Stimulated activated CD4-positive, alpha-beta T cell treated with anti-CD3 and anti-CD28 coated beads, Interleukin-4, amount 100 ng/mL, for 48 hours (primary cell): ENCODE measurements at regions not wholly inside any gene's neighbourhood (a gene's known extent, or its start where the extent isn't known, plus 50 kb on each side); places are given as distances from the start of the nearest gene placed in this dataset.

Experiments
- DNase-seq, 2 donors: peaks; one replicate each; pipeline ENCODE4 v3.0.0-alpha.2; 2020; ENCODE audit warnings: low read depth in 2 of 2

DNA sequence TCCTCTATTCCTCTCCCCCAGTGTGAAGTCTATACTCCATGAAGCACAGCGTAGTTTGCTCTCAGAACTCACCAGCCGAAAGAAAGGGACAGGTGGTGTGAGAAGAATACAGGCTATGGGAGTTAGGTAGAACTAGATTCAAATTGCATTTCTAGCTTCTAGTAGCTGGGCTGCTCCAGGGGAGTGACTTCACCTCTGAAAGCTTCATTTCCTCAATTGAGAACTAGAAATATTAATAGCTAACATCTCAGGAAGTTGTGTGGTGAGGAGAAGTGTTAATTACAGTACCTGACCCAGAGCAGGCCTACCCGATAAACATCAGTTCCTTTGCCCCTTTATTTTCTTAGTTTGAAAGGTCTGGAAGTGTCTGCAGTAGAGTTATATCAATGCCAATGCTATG lies 484.7 kb upstream of the TENM4 start:
- no peak for DNase-seq

DNA sequence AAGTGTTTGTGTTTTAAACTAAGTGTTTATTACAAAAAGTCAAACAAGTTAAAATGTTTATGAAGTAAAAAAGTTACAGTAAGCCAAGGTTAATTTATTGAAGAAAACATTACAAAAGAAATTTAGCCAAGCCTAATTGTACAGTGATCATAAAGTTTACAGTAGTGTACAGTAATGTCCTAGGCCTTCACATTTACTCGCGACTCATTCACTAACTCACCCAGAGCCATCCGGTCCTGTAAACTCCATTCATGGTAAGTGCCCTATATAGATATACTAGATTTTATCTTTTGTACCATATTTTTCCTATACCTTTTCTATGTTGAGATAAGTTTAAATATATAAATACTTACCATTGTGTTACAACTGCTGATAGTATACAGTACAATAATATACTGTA lies 481.8 kb upstream of the TENM4 start:
- DNase-seq: no peak

DNA sequence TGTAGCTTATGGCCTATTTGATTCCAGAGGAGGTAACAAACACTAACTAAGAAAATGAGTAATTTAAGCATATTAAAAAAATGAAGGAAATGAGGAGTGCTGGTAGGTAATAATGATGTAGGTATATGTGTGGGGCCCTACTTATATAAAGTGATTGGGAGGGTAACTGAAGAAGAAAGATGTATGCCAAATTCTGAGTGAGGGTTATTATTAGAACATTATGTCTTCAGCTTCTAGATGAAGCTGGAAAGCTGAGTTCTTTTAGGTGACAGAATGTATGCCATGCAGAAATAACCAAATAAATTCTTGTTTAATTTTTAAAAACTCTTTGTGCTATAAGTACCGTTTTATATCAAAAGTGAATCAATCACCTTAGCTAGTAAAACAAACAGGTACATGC lies 479.6 kb upstream of the TENM4 start:
- no peak for DNase-seq

DNA sequence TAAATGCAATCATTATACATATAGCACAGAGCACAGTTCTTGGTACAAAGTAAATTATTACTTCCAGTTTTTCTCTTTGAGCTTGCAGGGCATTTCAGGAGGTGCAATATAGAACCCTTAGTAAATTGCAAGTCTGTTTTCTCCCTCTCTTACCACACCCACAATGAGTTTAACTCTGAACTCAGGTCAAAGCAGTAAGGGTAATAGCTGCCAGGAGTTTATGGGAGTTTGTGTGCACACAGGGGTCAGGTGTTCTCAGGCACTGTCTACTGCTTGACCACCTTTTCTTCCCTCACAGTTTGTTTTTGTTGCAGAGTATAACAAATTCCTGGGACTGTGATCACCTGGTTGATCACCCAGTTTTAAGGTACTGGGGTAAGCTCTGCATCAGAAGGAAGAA lies 478.5 kb upstream of the TENM4 start:
- no peak for DNase-seq

DNA sequence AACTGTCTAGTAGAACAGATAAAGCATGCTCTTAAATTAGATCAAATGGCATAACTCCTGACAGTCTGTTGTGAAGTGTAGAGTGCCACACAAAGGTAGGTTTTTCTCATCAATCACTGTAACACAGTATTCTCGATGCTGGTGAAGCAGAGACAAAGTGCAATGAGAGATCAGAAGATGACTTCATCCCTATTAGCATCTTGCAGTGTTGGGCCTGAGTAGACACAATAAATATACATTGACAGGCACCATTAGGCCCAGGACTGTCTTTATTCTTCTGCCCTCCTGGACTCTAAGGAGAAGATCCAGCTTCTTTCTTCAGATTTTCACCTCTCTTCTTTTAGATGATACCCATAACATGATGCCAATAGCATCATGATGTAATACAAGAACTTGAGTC lies 478.0 kb upstream of the TENM4 start:
- DNase-seq: no peak

DNA sequence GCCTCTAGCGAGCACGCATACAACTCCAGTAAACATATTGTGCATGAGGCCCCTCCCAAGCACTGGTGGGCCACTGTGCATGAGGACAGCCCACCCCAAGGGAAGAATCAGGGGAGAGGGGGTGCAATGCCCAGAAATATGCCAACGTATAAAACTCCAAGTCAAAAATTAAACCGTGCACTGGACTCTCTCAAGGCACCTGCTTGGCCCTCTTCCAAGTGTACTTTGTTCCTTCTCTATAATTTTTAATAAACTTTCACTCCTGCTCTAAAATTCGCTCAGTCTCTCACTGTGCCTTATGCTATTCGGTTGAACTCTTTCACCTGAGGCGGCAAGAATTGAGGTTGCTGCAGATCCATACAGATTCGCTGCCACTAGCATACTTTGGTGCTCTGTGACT lies 465.3 kb upstream of the TENM4 start:
- DNase-seq: no peak

DNA sequence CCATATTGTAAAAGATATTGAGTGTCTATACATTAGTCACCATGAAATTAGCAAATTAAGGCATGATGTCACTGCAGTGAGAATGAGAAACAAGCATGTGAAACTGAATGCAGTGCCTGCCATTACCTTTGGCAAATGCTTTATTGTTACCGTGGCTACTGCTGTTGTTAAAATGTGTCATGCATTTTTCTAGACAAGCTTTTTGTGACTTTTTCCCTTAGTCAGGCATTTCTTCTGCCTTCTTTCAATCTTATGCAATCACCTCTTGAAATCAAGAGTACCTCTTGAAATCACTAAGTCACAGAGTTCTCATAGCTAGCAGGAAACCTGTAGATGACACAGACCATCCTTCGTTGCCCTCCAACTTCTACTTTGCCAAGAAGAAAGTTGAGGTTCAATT lies 461.7 kb upstream of the TENM4 start:
- no peak for DNase-seq

DNA sequence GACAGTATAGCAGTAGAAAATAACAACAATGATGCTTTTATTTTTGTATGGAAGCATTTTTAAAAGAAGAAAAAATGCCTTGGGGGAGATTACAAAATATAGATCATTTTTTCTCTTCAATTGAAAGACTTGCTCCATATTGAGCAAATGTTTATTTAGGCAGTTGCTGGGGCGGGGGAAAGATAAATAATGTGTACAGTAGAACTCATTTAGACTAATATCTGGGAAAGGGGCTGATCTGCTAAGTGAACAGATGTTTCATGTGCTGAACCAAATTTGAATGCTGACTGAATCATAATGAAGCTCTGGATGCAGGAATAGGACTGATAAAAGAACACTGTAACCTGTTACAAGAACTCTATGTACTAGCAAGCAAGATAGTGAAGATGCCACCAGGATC lies 457.1 kb upstream of the TENM4 start:
- DNase-seq: no peak

DNA sequence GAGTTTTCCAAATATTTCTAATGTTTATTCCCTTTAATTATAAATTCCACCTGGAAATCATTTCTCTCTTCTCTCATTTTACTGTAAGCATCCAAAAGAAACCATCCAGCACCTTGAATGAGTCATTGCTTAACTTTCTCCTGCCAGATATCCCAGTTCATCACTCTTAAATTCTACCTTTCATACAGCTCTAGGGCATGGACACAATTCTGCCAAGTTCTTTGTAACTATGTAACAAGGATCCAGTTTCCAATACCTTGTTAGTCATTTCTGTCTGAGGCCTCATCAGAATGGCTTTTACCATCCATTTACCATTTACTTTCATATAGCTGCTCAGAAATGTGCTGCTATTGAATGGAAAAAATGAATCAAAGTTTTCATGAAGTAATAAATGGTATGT lies 455.4 kb upstream of the TENM4 start:
- DNase-seq: no peak

DNA sequence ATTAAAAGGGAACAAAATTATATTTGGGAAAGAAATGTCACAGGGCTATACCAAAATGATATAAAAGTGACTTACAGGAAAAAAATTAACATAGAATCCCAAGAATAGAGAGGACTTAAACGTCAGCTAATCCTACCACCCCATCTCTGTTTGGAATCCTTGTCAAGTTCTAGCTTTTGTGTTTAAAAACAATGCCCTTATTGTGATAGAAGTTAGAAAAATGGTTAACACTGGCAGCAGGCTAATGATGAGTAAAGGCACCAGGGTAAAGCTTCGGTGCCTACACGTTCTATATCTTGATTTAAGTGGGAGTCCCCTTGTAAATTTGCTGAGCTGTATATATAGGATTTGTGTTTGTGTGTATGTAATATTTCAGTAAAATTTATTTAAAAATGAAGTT lies 453.3 kb upstream of the TENM4 start:
- no peak for DNase-seq

DNA sequence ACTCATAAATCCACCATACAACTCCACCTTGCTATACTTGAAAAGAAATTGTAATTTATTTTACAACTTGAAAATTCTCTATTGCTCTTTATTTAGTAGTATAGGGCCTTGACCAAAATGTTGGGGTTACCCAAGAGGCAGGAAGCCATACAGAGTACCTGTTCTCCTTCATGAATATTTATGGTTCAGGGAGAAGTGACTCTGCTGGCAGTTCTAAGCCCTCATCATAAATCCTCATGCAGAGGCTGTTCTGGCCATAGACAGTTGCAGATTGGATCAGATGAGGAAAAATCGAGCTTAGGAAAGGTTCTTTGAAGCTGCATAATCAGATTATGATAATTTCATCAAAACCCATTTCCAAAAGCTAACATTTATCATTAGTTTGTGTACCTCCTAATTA lies 449.4 kb upstream of the TENM4 start:
- no peak for DNase-seq

DNA sequence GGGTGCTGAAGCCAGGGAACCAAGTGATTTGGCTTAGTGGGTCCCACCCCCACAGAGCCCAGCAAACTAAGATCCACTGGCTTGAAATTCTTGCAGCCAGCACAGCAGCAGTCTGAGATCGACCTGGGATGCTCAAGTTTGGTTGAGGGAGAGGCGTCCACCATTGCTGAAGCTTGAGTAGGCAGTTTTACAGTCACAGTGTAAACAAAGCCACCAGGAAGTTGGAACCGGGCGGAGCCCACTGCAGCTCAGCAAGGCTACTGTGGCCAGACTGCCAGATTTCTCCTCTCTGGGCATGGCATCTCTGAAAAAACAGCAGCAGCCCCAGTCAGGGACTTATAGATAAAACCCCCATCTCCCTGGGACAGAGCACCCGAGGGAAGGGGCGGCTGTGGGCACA lies 424.1 kb upstream of the TENM4 start:
- no peak for DNase-seq

DNA sequence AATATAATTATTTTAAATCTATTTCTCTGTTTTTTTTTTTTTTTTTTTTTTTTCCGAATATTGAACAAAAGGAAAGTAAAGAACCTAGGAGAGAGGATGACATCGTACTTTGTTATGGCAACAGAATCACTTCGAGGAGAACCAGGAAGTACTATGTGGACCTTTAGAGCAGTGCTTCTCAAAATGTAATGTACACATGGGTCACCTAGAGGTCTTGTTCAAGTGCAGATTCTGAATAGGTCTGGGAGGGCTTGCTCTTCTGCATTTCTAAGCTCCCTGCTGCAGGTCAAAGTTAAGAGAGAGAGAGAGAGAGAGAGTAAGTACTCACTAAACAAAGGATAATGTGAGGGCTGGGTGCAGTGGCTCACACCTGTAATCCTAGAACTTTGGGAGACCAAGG lies 419.5 kb upstream of the TENM4 start:
- no peak for DNase-seq

DNA sequence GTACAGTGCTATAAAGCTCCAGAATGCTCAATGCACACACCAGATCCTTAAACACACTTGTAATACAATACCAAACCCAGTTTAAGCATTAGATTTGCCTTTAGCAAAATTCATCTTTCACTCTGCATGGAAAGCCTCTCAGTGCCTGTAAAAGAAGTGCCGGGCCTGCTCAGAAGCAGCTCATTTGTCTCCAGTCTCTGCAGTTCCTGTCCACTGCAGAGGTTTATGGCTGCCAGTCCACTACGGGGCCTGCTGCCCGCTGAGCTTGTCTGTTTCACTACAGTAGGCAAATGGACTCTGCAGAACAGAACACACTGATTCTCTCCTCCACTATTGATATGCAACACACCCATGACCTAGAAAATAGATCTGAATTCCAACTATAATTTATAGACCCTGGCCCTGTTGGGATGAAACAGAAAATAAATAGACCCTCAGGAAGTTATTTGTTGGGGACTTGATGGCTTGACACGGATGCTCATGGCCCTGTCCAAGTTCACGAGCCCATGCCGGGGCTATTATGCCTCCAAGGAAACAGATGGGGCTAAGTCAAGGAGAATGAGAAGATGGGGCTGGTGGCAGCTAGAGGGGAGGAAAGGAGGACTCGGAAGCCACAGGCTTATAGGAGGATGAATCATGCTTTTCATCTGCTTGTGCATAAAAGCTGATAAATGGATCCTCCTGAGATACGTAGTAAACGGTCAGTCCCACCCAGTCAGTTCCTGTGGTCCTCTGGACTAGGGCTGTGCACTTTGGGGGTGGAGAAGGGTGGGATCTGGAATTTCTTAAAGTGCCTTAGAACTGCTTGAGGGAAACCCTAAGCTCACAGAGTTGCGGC lies 416.8 kb upstream of the TENM4 start:
- DNase-seq: no peak

DNA sequence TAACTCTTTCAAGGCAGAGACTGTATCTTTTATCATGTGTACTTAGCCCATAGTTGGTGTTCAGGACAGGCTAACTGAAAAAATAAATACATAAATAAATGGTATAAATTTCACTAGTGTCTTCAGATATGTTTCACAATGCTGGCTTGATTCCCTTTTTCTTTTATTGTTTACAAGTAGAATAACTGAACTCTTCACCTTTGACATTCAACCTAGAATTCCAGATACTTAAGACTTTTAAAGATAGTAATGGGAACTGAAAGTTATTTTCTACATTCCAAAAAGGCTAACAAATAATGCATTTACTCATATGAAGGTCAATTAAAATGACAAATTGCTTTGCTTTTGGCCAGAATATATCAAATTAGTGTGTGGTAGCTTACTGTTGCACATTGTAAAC lies 411.3 kb upstream of the TENM4 start:
- DNase-seq: no peak

DNA sequence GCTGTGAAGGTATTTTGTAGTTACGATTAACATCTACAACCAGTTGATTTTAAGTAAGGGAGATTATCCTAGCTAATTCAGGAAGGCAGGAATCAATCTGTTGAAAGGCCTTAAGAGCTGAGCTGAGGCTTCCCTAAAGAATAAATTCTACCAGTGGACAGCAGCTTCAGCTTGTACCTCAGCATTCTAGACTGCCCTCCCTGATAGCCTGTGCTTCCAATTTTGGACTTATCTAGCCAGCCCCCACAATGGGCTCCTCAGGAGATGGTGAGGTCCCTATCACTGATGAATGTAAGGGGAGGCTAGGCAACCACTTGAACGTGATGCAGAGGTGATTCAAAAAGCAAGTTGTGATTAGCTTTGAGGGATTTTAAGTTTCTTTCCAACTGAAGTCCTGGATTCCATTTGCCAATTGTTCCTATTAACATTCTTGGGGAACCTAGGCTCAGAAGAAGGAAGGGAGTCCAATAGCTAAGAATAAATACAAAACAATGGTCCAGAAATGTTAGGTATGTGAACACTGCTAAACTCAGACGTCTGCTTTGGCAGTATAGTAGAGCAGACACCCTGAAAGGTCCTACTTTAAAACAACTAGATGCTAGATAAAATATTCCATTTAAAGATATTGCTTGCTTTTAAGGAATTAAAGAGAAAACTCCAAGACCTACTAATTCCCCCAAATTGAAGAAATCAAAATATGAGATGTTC lies 404.3 kb upstream of the TENM4 start:
- DNase-seq: no peak

DNA sequence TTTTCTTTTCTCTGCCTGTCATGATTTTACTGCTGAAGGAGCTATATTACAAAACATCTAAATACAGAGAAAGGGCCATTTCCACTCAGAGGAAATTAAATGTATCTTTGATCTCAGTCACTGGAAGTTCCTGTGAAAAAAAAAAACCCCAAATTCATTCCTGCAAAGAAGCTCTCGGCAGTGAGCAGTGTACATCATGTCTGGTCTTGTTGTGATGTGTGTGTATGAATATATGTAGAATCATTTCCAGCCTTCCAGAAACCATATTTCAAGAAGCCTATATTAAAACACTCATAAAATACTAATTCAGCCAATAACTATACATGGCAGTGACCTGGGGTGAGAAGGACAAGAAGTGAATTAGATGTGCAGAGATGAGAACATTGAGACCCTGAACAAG lies 393.2 kb upstream of the TENM4 start:
- DNase-seq: no peak

DNA sequence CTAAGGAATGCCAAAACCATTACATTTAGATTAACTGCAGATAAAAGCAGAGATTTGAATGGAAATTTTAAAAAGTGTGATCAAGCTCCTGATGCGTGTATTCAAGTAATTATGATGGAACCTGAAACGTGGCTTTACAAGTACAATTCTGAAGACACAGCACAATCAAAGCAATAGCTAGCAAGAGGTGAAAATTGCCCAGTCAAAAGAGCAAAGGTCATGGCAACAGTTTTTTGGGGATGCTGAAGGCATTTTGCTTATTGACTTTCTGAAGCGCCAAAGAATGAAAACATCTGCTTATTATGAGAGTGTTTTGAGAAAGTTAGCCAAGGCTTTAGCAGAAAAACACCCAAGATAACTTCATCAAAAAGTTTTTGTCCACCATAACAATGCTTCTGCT lies 389.6 kb upstream of the TENM4 start:
- DNase-seq: no peak

DNA sequence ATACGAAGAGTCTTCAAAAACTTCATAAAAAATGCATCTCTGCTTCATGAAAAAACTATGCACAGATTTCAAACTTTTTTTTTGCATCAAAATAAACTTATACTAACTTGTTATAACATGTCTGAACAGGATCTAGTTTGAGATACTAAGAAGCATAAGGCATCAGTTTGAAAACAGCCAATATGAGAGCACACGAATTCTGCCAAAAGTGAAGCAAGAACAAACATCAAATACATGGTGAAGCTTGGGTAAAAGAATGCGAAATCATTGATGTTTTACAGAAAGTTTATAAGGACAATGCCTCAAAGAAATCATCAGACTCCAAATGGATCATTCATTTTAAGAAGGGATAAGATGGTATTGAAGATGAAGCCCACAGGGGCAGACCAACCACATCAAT lies 389.1 kb upstream of the TENM4 start:
- no peak for DNase-seq

DNA sequence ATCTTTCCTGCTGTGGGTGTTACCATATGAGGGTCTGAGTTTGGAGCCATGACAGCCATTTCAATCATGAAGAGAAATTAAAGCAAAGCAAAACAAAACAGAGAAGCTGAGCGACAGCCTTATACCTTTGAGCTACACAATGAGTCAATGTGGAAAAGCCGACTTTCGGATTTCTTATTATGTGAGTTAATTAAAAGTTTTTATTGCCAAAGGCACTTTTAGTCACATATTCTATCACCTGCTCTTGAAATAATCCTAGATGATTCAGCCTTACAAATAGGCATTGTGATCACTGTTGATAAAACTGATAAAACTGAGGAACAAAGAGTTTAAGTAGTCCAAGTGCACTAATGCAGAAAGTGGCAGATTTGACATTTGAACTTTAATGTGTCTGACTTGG lies 381.9 kb upstream of the TENM4 start:
- no peak for DNase-seq

DNA sequence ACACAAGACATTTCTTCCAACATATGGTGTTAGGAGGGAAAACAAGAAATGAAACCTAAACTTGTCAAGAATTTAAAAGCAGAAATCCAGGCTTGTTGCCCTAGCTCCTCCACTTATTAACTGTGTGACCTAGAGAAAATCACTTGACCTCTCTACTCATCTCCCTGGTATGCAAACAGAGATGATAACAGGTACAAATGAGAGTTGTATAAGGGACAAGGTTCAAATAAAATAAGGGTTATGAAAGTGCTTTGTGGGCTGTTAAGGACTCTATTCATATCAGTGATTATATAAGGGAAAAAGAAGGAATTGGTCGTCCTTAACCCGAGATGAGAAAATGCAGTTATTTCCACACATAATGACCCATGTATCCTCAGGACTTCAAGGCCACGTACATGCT lies 372.7 kb upstream of the TENM4 start:
- no peak for DNase-seq

DNA sequence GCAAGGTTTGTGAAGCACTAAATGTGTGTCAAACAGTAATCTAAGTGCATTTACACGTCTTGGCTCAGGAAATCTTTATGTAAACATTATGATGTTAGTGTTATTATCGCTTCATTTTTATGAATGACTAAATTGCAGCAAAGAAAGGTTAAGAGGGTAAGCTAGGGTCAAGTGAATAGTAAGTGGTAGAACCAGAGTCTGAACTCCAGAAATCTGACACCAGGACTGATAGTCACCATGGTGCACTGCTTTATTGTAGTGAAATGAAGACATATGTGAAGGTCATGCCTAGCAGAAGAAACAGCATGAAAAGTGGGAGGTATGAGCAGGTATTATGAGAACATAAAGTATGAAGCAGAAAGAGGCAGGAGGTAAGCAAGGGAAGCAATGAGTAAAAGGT lies 368.7 kb upstream of the TENM4 start:
- DNase-seq: no peak

DNA sequence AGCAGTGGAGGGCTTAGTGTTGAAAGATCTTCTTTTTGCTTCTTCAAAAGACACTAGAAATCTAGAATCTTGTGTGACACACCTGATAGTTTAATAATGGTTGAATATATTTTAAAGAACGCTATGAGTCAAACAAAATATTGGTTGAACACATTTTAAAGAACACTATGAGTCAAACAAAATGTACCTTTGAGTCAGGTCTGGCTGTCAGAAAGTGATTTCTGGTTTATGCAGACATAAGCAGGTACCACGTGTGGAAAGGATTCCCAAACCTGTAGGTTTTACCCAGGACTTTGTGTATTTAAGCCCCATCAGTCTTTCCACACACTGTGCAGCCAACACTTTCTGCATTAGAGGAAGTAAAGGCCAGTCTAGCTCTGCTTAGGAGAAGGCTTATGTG lies 366.7 kb upstream of the TENM4 start:
- no peak for DNase-seq

DNA sequence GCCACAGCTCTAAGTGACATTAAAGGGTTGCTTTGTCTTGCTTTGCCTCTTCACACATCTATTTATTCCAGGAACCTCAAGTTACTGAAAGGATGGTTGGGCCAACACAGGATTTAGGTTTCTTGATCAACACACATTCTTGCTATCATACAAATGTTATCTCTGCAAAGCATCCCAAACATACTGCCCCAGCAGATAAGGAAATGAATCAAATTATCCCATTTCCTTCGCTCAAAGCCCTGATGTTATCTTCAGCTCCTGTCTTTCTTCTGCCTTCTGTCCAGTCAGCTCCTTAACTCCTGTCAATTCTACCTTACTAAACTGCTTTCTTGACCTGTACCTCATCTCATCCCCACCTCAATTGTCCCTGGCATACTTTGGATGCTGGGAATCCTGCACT lies 355.9 kb upstream of the TENM4 start:
- no peak for DNase-seq
